ENCODE measurements at regions not wholly inside any gene's neighbourhood (a gene's known extent, or its start where the extent isn't known, plus 50 kb on each side); places are given as distances from the start of the nearest gene placed in this dataset.
"Not testable (repeated sequence)": the region's sequence is repeated elsewhere in the genome, so short reads cannot be mapped to it uniquely, and the experiment has no call there.

GRCh38 chr5:167857321-167857720 lies 434.1 kb upstream of the WWC1 start:
- DNase-seq (ENCODE audit: low read depth), result no peak
- H3K36me3 ChIP-seq (ENCODE audit: control insufficient read depth, insufficient read depth, low read length), result no peaks in the 10 kb centered on the region
- TF ChIP-seq CTCF (IDR thresholded peaks at IDR 0.05; ENCODE audit: insufficient read depth, low read length, poor library complexity, severe bottlenecking), result no peak
- no peaks in the 10 kb centered on the region for H3K27me3 ChIP-seq (ENCODE audit: control insufficient read depth, insufficient read depth, low read length)
- no peak overlapping the region for H3K4me3 ChIP-seq (ENCODE audit: low read depth, low read length)

- not testable (repeated sequence) for H3K27me3 ChIP-seq (ENCODE audit: control insufficient read depth, insufficient read depth, low read length); DNase-seq (ENCODE audit: low read depth)
Measured at GRCh38 chr5:167858186-167858855, 433.1 kb upstream of the WWC1 start.

GRCh38 chr5:167861129-167861927 lies 430.1 kb upstream of the WWC1 start:
- no peak for TF ChIP-seq CTCF (IDR thresholded peaks at IDR 0.05; ENCODE audit: insufficient read depth, low read length, poor library complexity, severe bottlenecking)
- H3K36me3 ChIP-seq (ENCODE audit: control insufficient read depth, insufficient read depth, low read length), result no peaks in the 10 kb centered on the region
- H3K4me3 ChIP-seq (ENCODE audit: low read depth, low read length), result no peak overlapping the region
- DNase-seq (ENCODE audit: low read depth), result no peak
- no peaks in the 10 kb centered on the region for H3K27me3 ChIP-seq (ENCODE audit: control insufficient read depth, insufficient read depth, low read length)

More at GRCh38 chr5:167858186-167858855, 433.1 kb upstream of the WWC1 start:
- not testable (repeated sequence) for H3K4me3 ChIP-seq (ENCODE audit: low read depth, low read length); H3K36me3 ChIP-seq (ENCODE audit: control insufficient read depth, insufficient read depth, low read length)

GRCh38 chr5:167861928-167862426 lies 429.5 kb upstream of the WWC1 start:
- DNase-seq (ENCODE audit: low read depth), result no peak
- no peak for TF ChIP-seq CTCF (IDR thresholded peaks at IDR 0.05; ENCODE audit: insufficient read depth, low read length, poor library complexity, severe bottlenecking)
- Histone ChIP-seq H3K27me3 (ENCODE audit: control insufficient read depth, insufficient read depth, low read length) (no peaks in the 10 kb centered on the region), H3K4me3 (ENCODE audit: low read depth, low read length) (no peak overlapping the region), H3K36me3 (ENCODE audit: control insufficient read depth, insufficient read depth, low read length) (no peaks in the 10 kb centered on the region)

GRCh38 chr5:167863883-167864282 lies 427.6 kb upstream of the WWC1 start:
- TF ChIP-seq CTCF (IDR thresholded peaks at IDR 0.05; ENCODE audit: insufficient read depth, low read length, poor library complexity, severe bottlenecking), result no peak
- no peaks in the 10 kb centered on the region for H3K27me3 ChIP-seq (ENCODE audit: control insufficient read depth, insufficient read depth, low read length)
- no peak overlapping the region for H3K4me3 ChIP-seq (ENCODE audit: low read depth, low read length)
- no peaks in the 10 kb centered on the region for H3K36me3 ChIP-seq (ENCODE audit: control insufficient read depth, insufficient read depth, low read length)
- no peak for DNase-seq (ENCODE audit: low read depth)

GRCh38 chr5:167864801-167865200 lies 426.6 kb upstream of the WWC1 start:
- Histone ChIP-seq H3K36me3 (ENCODE audit: control insufficient read depth, insufficient read depth, low read length) (no peaks in the 10 kb centered on the region), H3K4me3 (ENCODE audit: low read depth, low read length) (no peak overlapping the region), H3K27me3 (ENCODE audit: control insufficient read depth, insufficient read depth, low read length) (no peaks in the 10 kb centered on the region)
- TF ChIP-seq CTCF (IDR thresholded peaks at IDR 0.05; ENCODE audit: insufficient read depth, low read length, poor library complexity, severe bottlenecking), result no peak
- DNase-seq (ENCODE audit: low read depth), result no peak

All from kidney epithelial cell (primary cell).